Left lung (tissue), 4 donors: ENCODE measurements at regions not wholly inside any gene's neighbourhood (a gene's known extent, or its start where the extent isn't known, plus 50 kb on each side); places are given as distances from the start of the nearest gene placed in this dataset.

Source experiments
- ATAC-seq: fragments of 200-7000 bp; cut with Tn5 transposase; one replicate; pipeline ENCODE4 v1.9.1; 2020; ENCODE audit warnings: moderate library complexity
- DNase-seq, 4 donors: peaks; one replicate each; pipeline ENCODE4 v3.0.0-alpha.2; 2013 to 2020
- H3K27ac ChIP-seq, 2 donors: fragments of 200-600 bp; sonication (generic) in 1 of 2; one replicate each; pipeline versions ENCODE4 v1.5.0 to v1.8.0; 2020 to 2021
- H3K27me3 ChIP-seq, 2 donors: fragments of 200-600 bp; sonication (generic) in 1 of 2; one replicate each; pipeline versions ENCODE4 v1.5.0 to v1.8.0; 2020 to 2021
- H3K36me3 ChIP-seq, 2 donors: fragments of 200-600 bp; sonication (generic) in 1 of 2; one replicate each; pipeline versions ENCODE4 v1.5.0 to v1.8.0; 2020 to 2021
- H3K4me1 ChIP-seq, 2 donors: fragments of 200-600 bp; one replicate each; pipeline ENCODE4 v1.8.0; 2021
- H3K4me3 ChIP-seq, 2 donors: fragments of 200-600 bp; sonication (generic) in 1 of 2; one replicate each; pipeline versions ENCODE4 v1.5.0 to v1.8.0; 2020 to 2021; ENCODE audit warnings: mild to moderate bottlenecking in 1 of 2
- H3K9me3 ChIP-seq, 2 donors: fragments of 200-600 bp; sonication (generic) in 1 of 2; one replicate each; pipeline versions ENCODE4 v1.5.0 to v1.8.0; 2020 to 2021
- CTCF ChIP-seq, 2 donors: fragments of 200-600 bp; sonication (generic) in 1 of 2; IDR thresholded peaks; one replicate each; pipeline versions ENCODE4 v1.5.0 to v1.8.0; 2021; ENCODE audit warnings: antibody characterized with exemption in 2 of 2
- intact Hi-C, 2 donors: fragments of 100-400 bp; cut with DNase I; formaldehyde crosslinking; loops; one replicate each; pipeline versions ENCODE4 v1.11.2 to v1.14.2; 2022
- donor health status: DM: no; HTN: yes; CAD: no.
- donor health status: DM: no; HTN: no; CAD: no.

GRCh38 chr2:57504787-57505186 lies 541.8 kb upstream of the VRK2 start:
- ATAC-seq (no peak), DNase-seq (no peak)
- Histone ChIP-seq H3K4me3 (no peak overlapping the region), H3K27me3 (no peaks in the 10 kb centered on the region), H3K9me3 (no peaks in the 10 kb centered on the region), H3K27ac (no peak overlapping the region), H3K36me3 (no peaks in the 10 kb centered on the region), H3K4me1 (no peaks in the 10 kb centered on the region)
- intact Hi-C loops, result no loop called here
- no peak for TF ChIP-seq CTCF (IDR thresholded peaks at IDR 0.05)

GRCh38 chr2:57509189-57509588 lies 537.4 kb upstream of the VRK2 start:
- ATAC-seq (no peak), DNase-seq (no peak)
- H3K36me3 ChIP-seq, result no peaks in the 10 kb centered on the region
- no peaks in the 10 kb centered on the region for H3K9me3 ChIP-seq
- intact Hi-C loops, result no loop called here
- no peak overlapping the region for H3K27ac ChIP-seq
- peaks cover 0 to 4% of the 10 kb centered on the region in 2 donors for H3K27me3 ChIP-seq
- H3K4me1 ChIP-seq, result no peaks in the 10 kb centered on the region
- no peak overlapping the region for H3K4me3 ChIP-seq
- TF ChIP-seq CTCF (IDR thresholded peaks at IDR 0.05), result no peak

- TF ChIP-seq CTCF (IDR thresholded peaks at IDR 0.05), result no peak
- ATAC-seq (no peak), DNase-seq (no peak)
- Histone ChIP-seq H3K4me3 (no peak overlapping the region), H3K27ac (no peak overlapping the region), H3K36me3 (no peaks in the 10 kb centered on the region), H3K4me1 (no peaks in the 10 kb centered on the region), H3K9me3 (no peaks in the 10 kb centered on the region), H3K27me3 (peaks cover 0 to 4% of the 10 kb centered on the region in 2 donors)
- intact Hi-C loops, result no loop called here
Observed at GRCh38 chr2:57510704-57511103, 535.9 kb upstream of the VRK2 start.

- intact Hi-C loops, result no loop called here
- no peaks in the 10 kb centered on the region for H3K9me3 ChIP-seq
- no peak for ATAC-seq
- DNase-seq, result no peak
- peaks cover 0 to 4% of the 10 kb centered on the region in 2 donors for H3K27me3 ChIP-seq
- no peaks in the 10 kb centered on the region for H3K36me3 ChIP-seq
- H3K27ac ChIP-seq, result no peak overlapping the region
- no peak for TF ChIP-seq CTCF (IDR thresholded peaks at IDR 0.05)
- no peaks in the 10 kb centered on the region for H3K4me1 ChIP-seq
- no peak overlapping the region for H3K4me3 ChIP-seq
Observed at GRCh38 chr2:57515366-57515765, 531.2 kb upstream of the VRK2 start.

GRCh38 chr2:57516698-57517340 lies 529.8 kb upstream of the VRK2 start:
- ATAC-seq (peak; percentile 81), DNase-seq (peak in 2 of 4 donors; percentile 18 to 33)
- Histone ChIP-seq H3K36me3 (no peaks in the 10 kb centered on the region), H3K4me1 (no peaks in the 10 kb centered on the region), H3K4me3 (no peak overlapping the region), H3K9me3 (no peaks in the 10 kb centered on the region), H3K27ac (no peak overlapping the region), H3K27me3 (no peaks in the 10 kb centered on the region)
- peak; percentile 44 to 74 for TF ChIP-seq CTCF (IDR thresholded peaks at IDR 0.05)
- intact Hi-C loops, result no loop called here
